Mucosa of rectum (tissue), 2 donors: ENCODE measurements at regions not wholly inside any gene's neighbourhood (a gene's known extent, or its start where the extent isn't known, plus 50 kb on each side); places are given as distances from the start of the nearest gene placed in this dataset.
"Not testable (repeated sequence)": the region's sequence is repeated elsewhere in the genome, so short reads cannot be mapped to it uniquely, and the experiment has no call there.

ENCODE experiments used
- H3K27ac ChIP-seq, 2 donors: one replicate each; pipeline ENCODE4 v1.7.0; 2013; ENCODE audit warnings: inconsistent platforms in 2 of 2, low read depth in 2 of 2, low read length in 2 of 2
- H3K27me3 ChIP-seq, 2 donors: one replicate each; pipeline ENCODE4 v1.7.0; 2013; ENCODE audit warnings: low read length in 2 of 2; ENCODE audit not compliant: control insufficient read depth in 2 of 2, insufficient read depth in 2 of 2
- H3K36me3 ChIP-seq, 2 donors: one replicate each; pipeline ENCODE4 v1.7.0; 2013; ENCODE audit warnings: low read length in 2 of 2; ENCODE audit not compliant: control insufficient read depth in 2 of 2, insufficient read depth in 2 of 2
- H3K4me1 ChIP-seq, 2 donors: one replicate each; pipeline ENCODE4 v1.7.0; 2013; ENCODE audit warnings: low read length in 2 of 2, mild to moderate bottlenecking in 1 of 2; ENCODE audit not compliant: control insufficient read depth in 2 of 2, insufficient read depth in 2 of 2
- H3K4me3 ChIP-seq, 2 donors: one replicate each; pipeline ENCODE4 v1.7.0; 2013; ENCODE audit warnings: low read length in 2 of 2
- H3K9ac ChIP-seq, 2 donors: one replicate each; pipeline ENCODE4 v1.7.0; 2013; ENCODE audit warnings: low read length in 2 of 2, low read depth in 1 of 2, mild to moderate bottlenecking in 1 of 2
- H3K9me3 ChIP-seq, 2 donors: one replicate each; pipeline ENCODE4 v1.7.0; 2013; ENCODE audit warnings: low read length in 2 of 2; ENCODE audit not compliant: control insufficient read depth in 2 of 2
- donor health status: healthy.
- donor health status: Normal muscosa, but diverticular disease.

DNA sequence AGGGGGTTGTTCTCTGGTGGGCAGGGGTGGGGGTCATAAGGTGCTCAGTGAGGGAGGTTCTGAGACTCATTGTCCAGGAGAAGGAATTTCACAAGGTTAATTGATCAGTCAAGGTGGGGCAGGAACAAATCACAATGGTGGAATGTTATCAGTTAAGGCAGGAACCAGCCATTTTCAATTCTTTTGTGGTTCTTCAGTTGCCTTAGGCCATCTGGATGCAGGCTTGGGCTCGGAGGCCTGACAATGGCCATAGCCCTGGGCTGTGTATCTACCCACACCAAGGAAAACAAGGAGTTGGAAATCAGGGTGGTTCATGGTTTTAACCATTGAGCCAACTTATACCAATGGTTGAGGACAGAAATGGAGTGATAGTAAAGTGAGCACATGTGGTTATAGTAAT is 1221.8 kb downstream of the TYW1 start:
- no peak overlapping the region for H3K9ac ChIP-seq
- H3K9me3 ChIP-seq, result peaks cover 0 to 2% of the 10 kb centered on the region in 2 donors
- H3K27me3 ChIP-seq, result no peaks in the 10 kb centered on the region
- H3K27ac ChIP-seq, result no peak overlapping the region
- H3K4me3 ChIP-seq, result no peak overlapping the region
- no peaks in the 10 kb centered on the region for H3K4me1 ChIP-seq
- no peaks in the 10 kb centered on the region for H3K36me3 ChIP-seq

DNA sequence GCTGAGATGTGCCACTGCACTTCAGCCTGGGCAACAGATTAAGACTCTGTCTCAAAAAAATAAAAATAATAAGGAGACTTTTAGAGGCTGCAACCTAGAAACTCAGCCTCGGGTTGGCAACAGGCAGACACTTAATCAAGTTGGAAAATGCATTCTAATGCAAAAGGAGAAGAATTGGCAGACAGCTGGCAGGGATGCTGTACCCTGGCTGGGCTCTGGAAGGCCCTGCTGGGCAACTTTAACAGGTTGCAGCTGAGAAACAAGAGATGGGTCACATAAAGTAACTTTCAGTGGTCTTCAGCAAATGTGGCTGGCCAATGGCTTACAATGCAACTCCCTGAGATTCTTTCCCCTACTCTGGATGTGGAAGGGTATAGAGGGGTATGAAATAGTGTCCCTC is 1225.7 kb downstream of the TYW1 start:
- Histone ChIP-seq H3K27me3 (no peaks in the 10 kb centered on the region), H3K4me1 (no peaks in the 10 kb centered on the region), H3K9me3 (peaks cover 0 to 2% of the 10 kb centered on the region in 2 donors), H3K36me3 (no peaks in the 10 kb centered on the region), H3K9ac (no peak overlapping the region), H3K27ac (no peak overlapping the region), H3K4me3 (no peak overlapping the region)

GRCh38 chr7:68224041-68224741 is 1227.6 kb downstream of the TYW1 start:
- H3K27ac ChIP-seq, result no peak overlapping the region
- no peaks in the 10 kb centered on the region for H3K36me3 ChIP-seq
- peaks cover 0 to 2% of the 10 kb centered on the region in 2 donors for H3K9me3 ChIP-seq
- no peaks in the 10 kb centered on the region for H3K27me3 ChIP-seq
- no peaks in the 10 kb centered on the region for H3K4me1 ChIP-seq
- no peak overlapping the region for H3K9ac ChIP-seq
- H3K4me3 ChIP-seq, result no peak overlapping the region

GRCh38 chr7:68231011-68231410 is 1234.4 kb downstream of the TYW1 start:
- not testable (repeated sequence) for H3K36me3 ChIP-seq, H3K27me3 ChIP-seq, H3K9me3 ChIP-seq, H3K4me3 ChIP-seq, H3K9ac ChIP-seq, H3K4me1 ChIP-seq, H3K27ac ChIP-seq

- Histone ChIP-seq H3K9ac (no peak overlapping the region), H3K4me1 (no peaks in the 10 kb centered on the region), H3K27me3 (no peaks in the 10 kb centered on the region), H3K4me3 (no peak overlapping the region), H3K36me3 (no peaks in the 10 kb centered on the region), H3K9me3 (peaks cover 0 to 4% of the 10 kb centered on the region in 2 donors), H3K27ac (no peak overlapping the region)
Measured at GRCh38 chr7:68235937-68236336, 1239.3 kb downstream of the TYW1 start.

- H3K27ac ChIP-seq, result no peak overlapping the region
- H3K4me3 ChIP-seq, result no peak overlapping the region
- H3K9me3 ChIP-seq, result peaks cover 0 to 4% of the 10 kb centered on the region in 2 donors
- H3K9ac ChIP-seq, result no peak overlapping the region
- no peaks in the 10 kb centered on the region for H3K27me3 ChIP-seq
- H3K36me3 ChIP-seq, result no peaks in the 10 kb centered on the region
- H3K4me1 ChIP-seq, result no peaks in the 10 kb centered on the region
Measured at GRCh38 chr7:68238204-68238805, 1241.7 kb downstream of the TYW1 start.

- no peak overlapping the region for H3K27ac ChIP-seq
- H3K36me3 ChIP-seq, result no peaks in the 10 kb centered on the region
- H3K4me3 ChIP-seq, result no peak overlapping the region
- H3K9me3 ChIP-seq, result peaks cover 0 to 8% of the 10 kb centered on the region in 2 donors
- H3K4me1 ChIP-seq, result no peaks in the 10 kb centered on the region
- H3K27me3 ChIP-seq, result no peaks in the 10 kb centered on the region
- no peak overlapping the region for H3K9ac ChIP-seq
Measured at GRCh38 chr7:68243128-68243527, 1246.5 kb downstream of the TYW1 start.

DNA sequence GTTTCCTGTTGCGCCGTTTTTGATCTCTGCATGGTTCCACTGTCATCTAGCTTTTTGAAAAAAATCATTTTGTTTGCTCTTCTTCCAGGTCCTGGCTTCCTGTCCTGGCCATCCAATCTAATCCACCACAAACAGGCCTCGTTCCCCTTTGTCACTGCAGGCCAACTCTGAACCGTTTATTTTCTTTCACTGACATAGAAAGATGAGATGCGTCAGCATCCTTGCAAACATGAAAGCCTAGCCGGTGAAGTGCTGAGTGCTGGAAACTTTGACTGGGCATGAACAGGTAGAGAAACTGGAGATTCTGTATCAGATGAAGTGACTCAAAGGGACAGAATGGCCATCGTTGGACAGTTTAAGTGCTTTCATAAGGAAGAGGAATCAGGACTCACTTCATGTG is 1247.8 kb downstream of the TYW1 start:
- Histone ChIP-seq H3K4me1 (no peaks in the 10 kb centered on the region), H3K27me3 (no peaks in the 10 kb centered on the region), H3K9ac (no peak overlapping the region), H3K27ac (no peak overlapping the region), H3K9me3 (peaks cover 0 to 11% of the 10 kb centered on the region in 2 donors), H3K4me3 (no peak overlapping the region), H3K36me3 (no peaks in the 10 kb centered on the region)

- Histone ChIP-seq H3K27ac (no peak overlapping the region), H3K36me3 (no peaks in the 10 kb centered on the region), H3K9ac (no peak overlapping the region), H3K27me3 (no peaks in the 10 kb centered on the region), H3K9me3 (peaks cover 2 to 8% of the 10 kb centered on the region in 2 donors), H3K4me3 (no peak overlapping the region), H3K4me1 (no peaks in the 10 kb centered on the region)
Measured at GRCh38 chr7:68245688-68246087, 1249.1 kb downstream of the TYW1 start.

DNA sequence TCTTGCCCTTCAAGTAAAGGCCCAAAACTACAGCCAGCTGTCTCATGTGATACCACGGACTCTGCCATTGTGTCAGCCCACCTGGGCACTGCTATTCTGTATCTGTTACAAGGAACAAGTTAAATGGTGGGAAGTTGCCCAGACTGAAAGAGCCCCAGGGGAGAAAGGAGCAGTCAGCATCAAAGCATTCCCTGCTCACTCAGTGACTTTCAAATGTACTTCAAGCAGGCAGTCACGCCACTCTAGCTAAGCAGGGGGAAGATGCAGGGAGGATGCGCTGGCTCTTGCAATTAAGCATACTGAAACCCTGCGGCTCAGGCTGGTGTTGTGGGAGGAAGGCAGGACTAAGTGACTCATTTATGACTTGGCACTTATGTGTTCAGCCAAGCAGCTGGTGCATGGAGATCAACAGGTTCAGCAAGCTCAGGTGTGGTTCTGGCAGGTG is 1249.6 kb downstream of the TYW1 start:
- Histone ChIP-seq H3K9me3 (peaks cover 2 to 7% of the 10 kb centered on the region in 2 donors), H3K27ac (no peak overlapping the region), H3K4me1 (no peaks in the 10 kb centered on the region), H3K9ac (no peak overlapping the region), H3K27me3 (no peaks in the 10 kb centered on the region), H3K4me3 (no peak overlapping the region), H3K36me3 (no peaks in the 10 kb centered on the region)
